Mammary epithelial cell (primary cell): ENCODE measurements at regions not wholly inside any gene's neighbourhood (a gene's known extent, or its start where the extent isn't known, plus 50 kb on each side); places are given as distances from the start of the nearest gene placed in this dataset.

Source experiments
- EZH2 ChIP-seq: IDR thresholded peaks from 2 replicates; pipeline ENCODE4 v1.6.1; 2012; ENCODE audit warnings: low read length, inconsistent platforms, borderline replicate concordance
- TF ChIP-seq, protein P1 (sequence below), 2 donors: IDR thresholded peaks in 1 of 2; conservative IDR thresholded peaks in 1 of 2; 2 replicates each; pipeline ENCODE4 v1.5.1; 2011 to 2012; ENCODE audit warnings: inconsistent platforms in 2 of 2, low read length in 2 of 2, mild to moderate bottlenecking in 2 of 2, control low read depth in 1 of 2, low read depth in 1 of 2; ENCODE audit not compliant: insufficient read depth in 1 of 2; ENCODE audit errors: extremely low read depth in 1 of 2

DNA sequence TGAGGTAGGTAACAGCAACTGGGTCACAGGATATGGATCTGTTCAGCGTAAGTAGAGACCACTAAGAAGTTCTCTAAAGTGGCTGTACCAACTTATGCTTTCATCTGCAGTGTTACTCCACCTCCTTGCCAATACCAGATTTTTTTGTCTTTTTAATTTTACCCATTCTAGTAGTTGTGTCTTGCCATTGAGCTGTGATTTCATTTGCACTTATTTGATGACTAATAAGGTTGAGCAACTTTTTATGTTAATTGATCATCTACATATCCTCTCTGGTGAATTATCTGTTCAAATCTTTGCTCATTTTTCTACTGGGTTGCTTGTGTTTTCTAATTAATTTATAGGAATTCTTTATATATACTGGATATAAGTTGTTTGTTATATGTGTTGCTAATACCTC is 82.9 kb downstream of the OGFRL1 start:
- TF ChIP-seq, protein P1, sequence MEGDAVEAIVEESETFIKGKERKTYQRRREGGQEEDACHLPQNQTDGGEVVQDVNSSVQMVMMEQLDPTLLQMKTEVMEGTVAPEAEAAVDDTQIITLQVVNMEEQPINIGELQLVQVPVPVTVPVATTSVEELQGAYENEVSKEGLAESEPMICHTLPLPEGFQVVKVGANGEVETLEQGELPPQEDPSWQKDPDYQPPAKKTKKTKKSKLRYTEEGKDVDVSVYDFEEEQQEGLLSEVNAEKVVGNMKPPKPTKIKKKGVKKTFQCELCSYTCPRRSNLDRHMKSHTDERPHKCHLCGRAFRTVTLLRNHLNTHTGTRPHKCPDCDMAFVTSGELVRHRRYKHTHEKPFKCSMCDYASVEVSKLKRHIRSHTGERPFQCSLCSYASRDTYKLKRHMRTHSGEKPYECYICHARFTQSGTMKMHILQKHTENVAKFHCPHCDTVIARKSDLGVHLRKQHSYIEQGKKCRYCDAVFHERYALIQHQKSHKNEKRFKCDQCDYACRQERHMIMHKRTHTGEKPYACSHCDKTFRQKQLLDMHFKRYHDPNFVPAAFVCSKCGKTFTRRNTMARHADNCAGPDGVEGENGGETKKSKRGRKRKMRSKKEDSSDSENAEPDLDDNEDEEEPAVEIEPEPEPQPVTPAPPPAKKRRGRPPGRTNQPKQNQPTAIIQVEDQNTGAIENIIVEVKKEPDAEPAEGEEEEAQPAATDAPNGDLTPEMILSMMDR (conservative IDR thresholded peaks at IDR 0.05 in 1 of 2, IDR thresholded peaks at IDR 0.05 in 1 of 2; ENCODE audit: extremely low read depth in 1 of 2, insufficient read depth in 1 of 2, low read depth in 1 of 2, low read length in 2 of 2), result no peak
- no peak for TF ChIP-seq EZH2
